AML-193 (cell line): ENCODE measurements at regions not wholly inside any gene's neighbourhood (a gene's known extent, or its start where the extent isn't known, plus 50 kb on each side); places are given as distances from the start of the nearest gene placed in this dataset.

Experiments used
- DNase-seq, 2 experiments: peaks; one replicate each; lab custom pipeline; 2025; lab: John Stamatoyannopoulos, UW

DNA sequence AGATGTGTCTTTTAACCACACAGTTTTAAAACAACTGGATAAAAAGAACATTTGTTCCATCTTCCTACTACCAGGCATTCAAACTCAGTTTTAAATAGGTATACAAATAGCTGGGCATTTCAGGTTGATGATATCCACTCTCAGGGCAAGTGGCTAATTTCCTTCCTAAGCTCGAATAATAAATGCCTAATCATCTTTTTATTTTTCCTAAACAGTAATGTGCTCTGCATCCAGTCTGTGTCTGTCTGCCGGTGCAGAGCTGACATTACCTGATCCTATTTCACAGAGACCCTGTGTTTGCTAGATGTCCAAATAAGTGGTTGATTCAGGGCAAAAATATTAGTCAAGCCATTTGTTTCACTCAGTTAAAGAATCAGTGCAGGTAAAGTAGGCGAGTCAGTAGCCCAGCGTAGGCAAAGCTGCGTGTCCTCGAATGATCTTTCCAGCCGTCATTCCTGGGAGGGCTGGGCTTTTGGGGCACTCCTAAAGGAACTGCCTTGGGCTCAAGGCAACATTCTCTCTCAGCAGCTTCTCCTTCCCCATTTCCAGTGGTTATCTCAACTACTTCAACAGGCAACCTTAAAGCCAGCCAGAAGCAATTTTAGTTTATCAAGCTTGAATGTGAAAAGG is 74.2 kb upstream of the BMP2 start:
- no peak for DNase-seq

DNA sequence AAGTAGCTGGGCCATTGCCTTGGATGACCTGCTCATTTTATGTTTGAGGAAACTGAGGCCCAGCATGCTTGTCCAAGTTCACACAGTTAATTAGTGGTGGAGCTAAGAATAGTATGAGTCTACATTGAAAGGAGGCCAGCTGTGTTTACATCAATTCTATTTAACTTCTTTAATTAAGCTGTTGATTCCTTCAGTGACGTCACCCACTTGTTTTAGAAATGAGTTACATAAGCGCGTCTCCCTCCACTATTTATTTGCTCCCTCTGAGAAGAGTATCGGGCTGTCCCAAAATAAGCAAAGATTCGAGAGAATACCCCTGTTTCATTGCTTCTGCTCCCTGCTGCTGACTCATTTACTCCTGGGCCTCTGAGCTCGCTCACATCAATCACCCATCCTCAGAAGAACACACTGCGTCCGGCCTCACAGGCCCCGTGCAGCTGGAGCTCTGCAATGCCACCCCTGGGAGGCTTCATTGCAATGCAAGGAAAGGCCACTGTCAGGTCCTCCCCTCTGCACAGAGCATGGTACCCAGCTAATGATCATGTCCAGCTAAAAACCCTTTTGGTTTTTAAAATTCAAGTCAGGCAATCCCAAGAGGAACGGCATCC is 74.8 kb upstream of the BMP2 start:
- no peak for DNase-seq

- DNase-seq, result no peak
These were observed 76.0 kb upstream of the BMP2 start for GRCh38 chr20:6691516-6691915.

GRCh38 chr20:6689339-6689973 is 78.0 kb upstream of the BMP2 start:
- no peak for DNase-seq

- no peak for DNase-seq
These were observed 81.3 kb upstream of the BMP2 start for GRCh38 chr20:6686171-6686570.

- no peak for DNase-seq
These were observed 81.9 kb upstream of the BMP2 start for GRCh38 chr20:6685626-6686025.

GRCh38 chr20:6685181-6685582 is 82.3 kb upstream of the BMP2 start:
- DNase-seq, result no peak

- DNase-seq, result no peak
These were observed 84.2 kb upstream of the BMP2 start for GRCh38 chr20:6683021-6683977.

DNA sequence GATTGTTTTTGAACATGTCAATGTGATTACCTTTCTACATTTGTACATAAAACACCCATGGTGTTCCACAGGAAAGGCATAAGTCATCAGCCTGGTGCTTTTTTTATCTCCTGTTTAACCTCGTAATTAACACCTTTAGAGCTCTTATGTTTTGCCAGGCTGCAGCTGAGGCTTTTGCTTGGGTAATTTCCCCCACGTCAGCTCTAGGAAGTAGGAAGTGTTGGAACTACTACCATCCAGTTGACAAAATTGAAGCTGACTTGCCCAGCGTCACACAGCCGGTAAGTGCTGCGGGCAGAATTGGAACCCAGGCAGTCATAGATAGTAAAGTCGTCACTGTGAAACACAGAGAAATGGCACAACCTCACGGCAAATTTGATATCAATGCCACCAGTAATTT is 86.6 kb upstream of the BMP2 start:
- DNase-seq, result no peak

- no peak for DNase-seq
These were observed 87.0 kb upstream of the BMP2 start for GRCh38 chr20:6680441-6680840.

GRCh38 chr20:6679086-6679485 is 88.4 kb upstream of the BMP2 start:
- no peak for DNase-seq

GRCh38 chr20:6678101-6678500 is 89.4 kb upstream of the BMP2 start:
- DNase-seq, result no peak

- no peak for DNase-seq
These were observed 92.7 kb upstream of the BMP2 start for GRCh38 chr20:6674831-6675230.

DNA sequence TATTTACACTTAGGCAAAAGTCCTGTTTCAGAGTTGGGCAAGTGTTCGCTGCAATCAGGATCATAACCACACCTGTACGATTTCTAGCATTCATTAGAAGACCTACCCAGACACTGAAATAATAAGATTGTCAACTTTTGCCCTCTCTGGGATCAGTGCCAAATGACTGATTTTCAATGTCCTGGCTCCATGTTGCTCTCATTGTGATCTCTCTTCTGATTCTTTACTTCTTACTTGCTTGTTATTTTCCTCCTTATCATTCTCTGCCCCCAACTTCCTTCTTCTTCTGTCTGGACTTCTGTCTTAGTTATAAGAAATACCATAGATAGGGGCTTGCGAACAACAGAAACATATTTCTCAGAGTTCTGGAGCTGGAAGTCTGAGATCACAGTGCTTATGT is 94.4 kb upstream of the BMP2 start:
- DNase-seq, result no peak

- no peak for DNase-seq
These were observed 95.7 kb upstream of the BMP2 start for GRCh38 chr20:6671829-6672228.

- no peak for DNase-seq
These were observed 98.9 kb upstream of the BMP2 start for GRCh38 chr20:6668546-6668945.

- DNase-seq, result no peak
These were observed 101.7 kb upstream of the BMP2 start for GRCh38 chr20:6665621-6666355.

DNA sequence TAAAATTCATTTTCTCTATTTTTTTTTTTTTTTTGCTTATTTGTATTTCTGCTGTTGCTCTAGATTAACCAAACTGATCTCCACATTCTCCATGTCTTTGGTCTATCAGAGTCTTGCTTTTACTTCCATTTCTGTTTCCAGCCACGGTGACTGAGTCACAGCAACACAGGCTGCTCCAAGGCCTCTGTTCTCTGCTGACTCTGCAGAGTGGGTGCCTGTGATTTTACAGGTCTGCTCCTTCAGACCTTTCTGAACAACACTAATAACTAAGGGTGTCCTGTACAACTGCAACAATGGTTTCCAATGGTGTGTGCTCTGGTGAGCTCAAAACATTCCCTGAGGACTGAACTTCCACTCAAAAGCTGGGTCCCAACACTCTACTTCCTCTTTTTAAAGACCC is 102.3 kb upstream of the BMP2 start:
- DNase-seq, result no peak

- no peak for DNase-seq
These were observed 102.9 kb upstream of the BMP2 start for GRCh38 chr20:6664574-6664973.

DNA sequence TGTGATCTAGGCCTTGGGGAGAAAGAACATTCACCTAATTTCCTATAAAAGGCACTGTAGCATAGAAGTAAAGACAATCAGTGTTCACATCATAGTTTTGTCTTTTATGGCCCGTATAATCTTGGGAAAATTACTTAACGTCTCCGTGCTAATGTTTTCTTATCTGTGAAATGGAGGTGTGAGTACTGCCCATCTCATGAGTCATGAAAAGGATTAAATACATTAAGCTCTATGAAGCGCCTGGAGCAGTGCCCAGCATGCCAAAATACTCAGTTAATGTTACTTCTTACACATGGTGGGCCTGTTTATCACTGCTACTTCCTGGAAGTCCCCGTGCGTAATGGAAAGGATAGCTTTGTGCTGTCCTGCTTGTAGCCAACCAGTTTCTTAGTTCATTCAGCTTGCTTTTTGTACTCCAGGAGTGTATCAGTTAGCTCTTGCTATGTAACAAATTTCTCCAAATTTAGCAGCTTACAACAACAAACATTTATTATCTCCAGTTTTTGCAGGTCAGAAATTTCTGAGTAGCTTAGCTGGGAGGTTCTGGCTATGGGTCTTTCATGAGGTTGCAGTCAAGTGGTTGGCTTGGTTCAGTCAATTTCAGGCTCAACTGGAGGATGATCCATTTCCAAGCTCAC is 103.6 kb upstream of the BMP2 start:
- no peak for DNase-seq

DNA sequence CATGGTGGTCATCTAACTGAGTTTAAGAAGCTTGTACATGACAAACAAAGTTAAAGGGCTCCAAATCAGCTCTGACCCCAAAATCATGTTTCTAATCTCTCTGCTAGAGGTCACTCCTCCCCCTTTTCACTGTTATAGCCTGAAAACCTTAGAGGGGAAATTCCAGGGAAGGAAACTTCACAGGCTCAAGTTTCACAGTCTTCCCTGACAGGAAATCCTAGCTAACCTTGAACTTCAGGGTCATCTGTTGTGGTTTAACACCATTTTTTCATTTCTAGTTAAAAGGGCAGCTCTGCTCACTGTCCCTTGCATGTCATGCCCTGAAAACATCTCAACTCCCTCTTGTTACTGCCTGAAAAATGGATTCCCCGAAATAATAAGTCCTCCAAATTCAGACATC is 104.4 kb upstream of the BMP2 start:
- DNase-seq, result no peak
